ENCODE measurements at regions not wholly inside any gene's neighbourhood (a gene's known extent, or its start where the extent isn't known, plus 50 kb on each side); places are given as distances from the start of the nearest gene placed in this dataset.

GRCh38 chr14:105844810-105845724 is 318.7 kb downstream of the TMEM121 start:
- TF ChIP-seq CTCF (IDR thresholded peaks at IDR 0.05) (no peak), POLR2A (IDR thresholded peaks at IDR 0.05) (no peak)
